SU-DHL-6 (cell line): ENCODE measurements at regions not wholly inside any gene's neighbourhood (a gene's known extent, or its start where the extent isn't known, plus 50 kb on each side); places are given as distances from the start of the nearest gene placed in this dataset.

Source experiments
- H2AFZ ChIP-seq: fragments of 200-600 bp; sonication (generic); 2 replicates; pipeline ENCODE4 v1.6.1; 2014; ENCODE audit warnings: low read depth, mild to moderate bottlenecking, moderate library complexity, mixed read lengths, antibody characterized with exemption, low read length; ENCODE audit not compliant: severe bottlenecking
- H3F3A ChIP-seq: fragments of 200-600 bp; shearing (Covaris generic); 2 replicates; pipeline ENCODE4 v1.6.0; 2016; ENCODE audit warnings: antibody characterized with exemption, mild to moderate bottlenecking; ENCODE audit not compliant: insufficient read depth
- H3K27ac ChIP-seq: fragments of 200-600 bp; sonication (generic); 2 replicates; pipeline ENCODE4 v1.5.1; 2016; ENCODE audit warnings: low read depth, mild to moderate bottlenecking, low read length, moderate library complexity, mixed read lengths
- H3K27me3 ChIP-seq: fragments of 200-600 bp; sonication (generic), shearing (Covaris generic); 2 replicates; pipeline ENCODE4 v1.6.0; 2014; ENCODE audit warnings: mild to moderate bottlenecking, low read length
- H3K36me3 ChIP-seq: fragments of 200-600 bp; sonication (generic); 2 replicates; pipeline ENCODE4 v1.6.1; 2014; ENCODE audit warnings: mild to moderate bottlenecking, low read length, mixed read lengths
- H3K4me2 ChIP-seq: fragments of 300-600, 200-600 bp; shearing (Covaris generic), sonication (generic); 2 replicates; pipeline ENCODE4 v1.6.0; 2014; ENCODE audit warnings: low read length, low read depth, mild to moderate bottlenecking; ENCODE audit not compliant: poor library complexity, severe bottlenecking
- H3K4me3 ChIP-seq: fragments of 200-600 bp; sonication (generic); 2 replicates; pipeline ENCODE4 v1.5.1; 2014; ENCODE audit warnings: antibody characterized with exemption, low read length, mild to moderate bottlenecking, mixed read lengths; ENCODE audit not compliant: insufficient read depth, poor library complexity, severe bottlenecking
- H3K79me2 ChIP-seq: fragments of 200-600 bp; sonication (generic); 2 replicates; pipeline ENCODE4 v1.6.1; 2014; ENCODE audit warnings: mild to moderate bottlenecking, low read length, moderate library complexity; ENCODE audit not compliant: insufficient read depth
- H3K9ac ChIP-seq: fragments of 200-600 bp; sonication (generic); 2 replicates; pipeline ENCODE4 v1.7.0; 2014; ENCODE audit warnings: mild to moderate bottlenecking, low read length
- H3K9me2 ChIP-seq: fragments of 200-600 bp; sonication (generic); replicated peaks from 2 replicates; pipeline ENCODE4 v1.6.1; 2014; ENCODE audit warnings: low read length; ENCODE audit not compliant: insufficient read depth
- H3K9me3 ChIP-seq: fragments of 200-600 bp; sonication (generic); 2 replicates; pipeline ENCODE4 v1.6.1; 2014; ENCODE audit warnings: low read length, mixed read lengths; ENCODE audit not compliant: insufficient read depth
- H4K20me1 ChIP-seq: fragments of 200-600 bp; sonication (generic); 2 replicates; pipeline ENCODE4 v1.6.1; 2014; ENCODE audit warnings: low read depth, mild to moderate bottlenecking, antibody characterized with exemption, low read length, moderate library complexity, mixed read lengths
- EZH2phosphoT487 ChIP-seq: fragments of 200-600 bp; sonication (generic), shearing (Covaris generic); conservative IDR thresholded peaks from 2 replicates; pipeline ENCODE4 v1.6.1; 2018; ENCODE audit warnings: mild to moderate bottlenecking, antibody characterized with exemption, low read length, moderate library complexity, mixed read lengths
- TF ChIP-seq, protein P1 (sequence below): fragments of 200-600 bp; sonication (generic); IDR thresholded peaks from one replicate; pipeline ENCODE4 v1.5.1; 2017; ENCODE audit warnings: antibody characterized with exemption, mild to moderate bottlenecking, low read length, moderate library complexity; ENCODE audit not compliant: insufficient read depth, poor library complexity, severe bottlenecking

DNA sequence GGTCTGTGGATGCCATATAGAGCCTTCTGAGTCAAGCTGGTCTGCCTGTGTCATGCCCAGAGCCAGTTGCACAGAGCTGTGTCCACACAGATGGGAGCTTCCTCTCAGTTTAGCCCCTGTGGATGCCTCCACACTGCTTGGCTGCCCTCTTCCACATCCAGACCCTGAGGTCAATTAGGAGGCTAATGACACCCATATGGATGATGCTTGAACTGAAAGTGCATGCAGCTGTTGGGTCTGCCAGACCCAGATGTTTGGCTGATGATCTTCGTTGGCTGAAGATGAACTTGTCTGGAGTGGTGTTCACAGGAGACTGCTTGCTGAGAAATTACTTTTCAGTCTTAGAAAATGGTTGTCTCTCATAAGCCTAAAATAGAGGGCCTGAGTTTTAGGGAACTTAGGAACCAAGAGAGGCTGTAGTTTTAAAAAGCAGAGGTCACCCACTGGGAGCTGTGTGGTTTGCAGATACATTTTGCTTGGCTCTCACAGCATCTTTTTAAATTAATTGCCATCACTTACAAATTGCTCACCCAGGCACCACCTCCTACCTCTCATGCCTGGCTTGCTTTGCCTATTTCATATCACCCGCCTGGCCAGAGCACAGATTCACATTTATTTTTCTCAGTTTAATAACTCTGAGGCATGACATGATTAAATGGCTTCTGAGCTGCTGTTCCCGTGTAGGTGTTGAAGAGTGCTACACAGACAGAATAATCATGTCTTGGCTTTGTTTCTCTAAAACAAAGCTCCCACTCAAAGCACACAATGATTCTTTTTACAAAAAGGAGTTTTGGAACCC is 176.1 kb downstream of the MINAR1 start:
- no peaks in the 10 kb centered on the region for H3F3A ChIP-seq
- H3K9ac ChIP-seq, result no peak overlapping the region
- no peak overlapping the region for H3K4me3 ChIP-seq
- H3K9me2 ChIP-seq, result no peaks in the 10 kb centered on the region
- H3K36me3 ChIP-seq, result no peaks in the 10 kb centered on the region
- no peak overlapping the region for H3K4me2 ChIP-seq
- no peak overlapping the region for H2AFZ ChIP-seq
- no peak overlapping the region for H3K27ac ChIP-seq
- H3K79me2 ChIP-seq, result no peaks in the 10 kb centered on the region
- TF ChIP-seq, protein P1, sequence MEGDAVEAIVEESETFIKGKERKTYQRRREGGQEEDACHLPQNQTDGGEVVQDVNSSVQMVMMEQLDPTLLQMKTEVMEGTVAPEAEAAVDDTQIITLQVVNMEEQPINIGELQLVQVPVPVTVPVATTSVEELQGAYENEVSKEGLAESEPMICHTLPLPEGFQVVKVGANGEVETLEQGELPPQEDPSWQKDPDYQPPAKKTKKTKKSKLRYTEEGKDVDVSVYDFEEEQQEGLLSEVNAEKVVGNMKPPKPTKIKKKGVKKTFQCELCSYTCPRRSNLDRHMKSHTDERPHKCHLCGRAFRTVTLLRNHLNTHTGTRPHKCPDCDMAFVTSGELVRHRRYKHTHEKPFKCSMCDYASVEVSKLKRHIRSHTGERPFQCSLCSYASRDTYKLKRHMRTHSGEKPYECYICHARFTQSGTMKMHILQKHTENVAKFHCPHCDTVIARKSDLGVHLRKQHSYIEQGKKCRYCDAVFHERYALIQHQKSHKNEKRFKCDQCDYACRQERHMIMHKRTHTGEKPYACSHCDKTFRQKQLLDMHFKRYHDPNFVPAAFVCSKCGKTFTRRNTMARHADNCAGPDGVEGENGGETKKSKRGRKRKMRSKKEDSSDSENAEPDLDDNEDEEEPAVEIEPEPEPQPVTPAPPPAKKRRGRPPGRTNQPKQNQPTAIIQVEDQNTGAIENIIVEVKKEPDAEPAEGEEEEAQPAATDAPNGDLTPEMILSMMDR, result no peak
- no peak for TF ChIP-seq EZH2phosphoT487
- H3K27me3 ChIP-seq, result no peaks in the 10 kb centered on the region
- no peaks in the 10 kb centered on the region for H3K9me3 ChIP-seq
- H4K20me1 ChIP-seq, result no peaks in the 10 kb centered on the region

DNA sequence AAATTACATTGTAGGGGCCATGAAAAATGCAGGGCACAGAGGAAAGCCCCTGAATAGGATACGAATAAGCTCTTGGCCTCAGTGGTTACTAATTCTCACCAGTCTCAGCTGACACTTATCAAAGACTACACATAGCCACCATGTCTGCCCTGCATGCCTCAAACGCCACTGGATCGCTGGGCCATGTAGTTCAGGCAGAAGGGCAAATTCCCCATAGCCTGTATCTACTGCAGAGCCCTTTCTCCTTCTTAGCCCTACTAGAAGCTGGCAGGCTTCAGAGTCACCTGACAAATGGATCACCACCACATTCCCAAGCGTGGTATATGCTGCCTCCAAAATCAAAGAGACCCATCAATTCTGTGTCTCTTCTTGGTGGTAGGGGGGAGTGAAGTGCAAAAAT is 177.4 kb downstream of the MINAR1 start:
- H3K27me3 ChIP-seq, result no peaks in the 10 kb centered on the region
- no peaks in the 10 kb centered on the region for H3K9me3 ChIP-seq
- no peaks in the 10 kb centered on the region for H3K79me2 ChIP-seq
- no peak overlapping the region for H3K27ac ChIP-seq
- no peaks in the 10 kb centered on the region for H3K36me3 ChIP-seq
- H3F3A ChIP-seq, result no peaks in the 10 kb centered on the region
- H3K9ac ChIP-seq, result no peak overlapping the region
- no peak overlapping the region for H3K4me3 ChIP-seq
- H2AFZ ChIP-seq, result no peak overlapping the region
- H4K20me1 ChIP-seq, result no peaks in the 10 kb centered on the region
- no peaks in the 10 kb centered on the region for H3K9me2 ChIP-seq
- no peak overlapping the region for H3K4me2 ChIP-seq
- no peak for TF ChIP-seq EZH2phosphoT487
- TF ChIP-seq, protein P1, result no peak

DNA sequence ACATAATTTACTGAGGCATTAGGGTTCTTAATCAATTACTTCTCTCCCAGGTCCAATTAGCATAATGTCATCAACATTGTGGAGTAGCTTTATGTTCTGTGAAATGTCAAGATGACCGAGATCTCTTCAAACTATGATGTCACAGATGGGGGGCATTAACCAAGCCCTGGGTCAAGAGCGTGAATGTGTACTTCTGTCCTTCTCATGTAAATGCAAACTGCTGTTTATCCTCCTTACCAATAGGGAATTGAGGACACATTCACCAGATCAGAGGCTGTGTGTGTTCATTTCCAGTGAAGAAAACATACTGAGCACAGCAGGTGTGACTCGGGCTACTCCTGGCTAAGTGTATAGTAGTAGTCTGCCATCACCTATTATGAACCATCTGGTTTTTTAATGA is 177.9 kb downstream of the MINAR1 start:
- Histone ChIP-seq H3K9ac (no peak overlapping the region), H3K79me2 (no peaks in the 10 kb centered on the region), H3K27me3 (no peaks in the 10 kb centered on the region), H3F3A (no peaks in the 10 kb centered on the region), H4K20me1 (no peaks in the 10 kb centered on the region), H3K9me3 (no peaks in the 10 kb centered on the region), H3K4me3 (no peak overlapping the region), H3K4me2 (no peak overlapping the region), H3K36me3 (no peaks in the 10 kb centered on the region), H3K27ac (no peak overlapping the region), H3K9me2 (no peaks in the 10 kb centered on the region), H2AFZ (no peak overlapping the region)
- TF ChIP-seq, protein P1, result no peak
- TF ChIP-seq EZH2phosphoT487, result no peak
